ENCODE measurements at regions not wholly inside any gene's neighbourhood (a gene's known extent, or its start where the extent isn't known, plus 50 kb on each side); places are given as distances from the start of the nearest gene placed in this dataset.

GRCh38 chr12:78721906-78722305 is 142.7 kb upstream of the SYT1 start:
- TF ChIP-seq ZNF398 (tag by site-specific recombination; IDR thresholded peaks at IDR 0.05) (no peak), GLIS1 (tag by site-specific recombination; IDR thresholded peaks at IDR 0.05) (no peak), ZNF239 (tag by site-specific recombination; IDR thresholded peaks at IDR 0.05) (no peak), ZNF302 (tag by site-specific recombination; IDR thresholded peaks at IDR 0.05; ENCODE audit: low read depth) (no peak), CTCF (tag by site-specific recombination; IDR thresholded peaks at IDR 0.05) (no peak), OSR2 (tag by site-specific recombination; IDR thresholded peaks at IDR 0.05) (no peak), MEIS1 (CRISPR knock-in tag; IDR thresholded peaks at IDR 0.05; ENCODE audit: borderline replicate concordance) (no peak), ZNF155 (tag by site-specific recombination; IDR thresholded peaks at IDR 0.05) (no peak), ZNF133 (tag by site-specific recombination; IDR thresholded peaks at IDR 0.05) (no peak), ZNF488 (tag by site-specific recombination; IDR thresholded peaks at IDR 0.05) (no peak), ZBTB7A (tag by site-specific recombination; IDR thresholded peaks at IDR 0.05; ENCODE audit: low read depth) (no peak)

Measured in HEK293 (cell line).